ENCODE measurements at regions not wholly inside any gene's neighbourhood (a gene's known extent, or its start where the extent isn't known, plus 50 kb on each side); places are given as distances from the start of the nearest gene placed in this dataset.

GRCh38 chr5:67350618-67351201 lies 154.1 kb upstream of the CD180 start:
- no peak for DNase-seq

- no peak for DNase-seq
Observed at GRCh38 chr5:67350185-67350584, 153.6 kb upstream of the CD180 start.

DNA sequence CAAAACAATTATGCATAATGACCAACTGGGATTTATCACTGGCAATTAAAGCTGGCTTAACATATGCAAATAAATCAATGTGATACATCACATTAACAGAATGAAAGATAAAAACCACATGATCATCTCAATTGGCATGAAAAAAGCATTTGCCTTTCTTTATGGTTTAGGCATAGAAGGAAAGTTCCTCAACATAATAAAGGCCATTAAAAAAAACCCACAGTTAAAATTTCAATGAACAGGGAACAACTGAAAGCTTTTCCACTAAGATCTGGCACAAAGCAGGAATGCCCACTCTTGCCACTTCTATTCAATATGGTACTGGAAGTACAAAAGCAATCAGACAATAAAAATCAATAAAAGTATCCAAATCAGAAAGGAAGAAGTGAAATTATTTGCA lies 151.2 kb upstream of the CD180 start:
- no peak for DNase-seq

- no peak for DNase-seq
Observed at GRCh38 chr5:67346611-67347010, 150.0 kb upstream of the CD180 start.

- no peak for DNase-seq
Observed at GRCh38 chr5:67344870-67345269, 148.3 kb upstream of the CD180 start.

DNA sequence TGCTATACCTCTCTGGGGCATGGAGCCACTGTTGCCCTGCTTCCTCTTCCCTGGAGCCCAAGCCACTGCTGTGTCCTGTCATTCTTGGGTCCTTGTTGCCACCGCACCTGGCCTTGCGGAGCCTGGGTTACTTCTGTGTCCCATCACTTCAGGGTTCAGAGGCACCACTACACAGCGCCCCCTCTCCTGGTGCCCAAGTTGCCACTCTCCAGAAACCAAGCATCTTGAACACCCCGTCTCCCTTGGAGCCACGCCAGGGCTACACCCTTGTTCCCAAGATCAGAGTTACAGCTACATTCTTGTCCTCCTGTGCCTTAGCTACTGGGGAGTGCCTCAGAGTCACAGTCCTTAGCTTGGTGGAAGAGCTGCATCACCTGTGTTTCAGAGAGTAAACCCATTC lies 147.2 kb upstream of the CD180 start:
- DNase-seq: no peak

DNA sequence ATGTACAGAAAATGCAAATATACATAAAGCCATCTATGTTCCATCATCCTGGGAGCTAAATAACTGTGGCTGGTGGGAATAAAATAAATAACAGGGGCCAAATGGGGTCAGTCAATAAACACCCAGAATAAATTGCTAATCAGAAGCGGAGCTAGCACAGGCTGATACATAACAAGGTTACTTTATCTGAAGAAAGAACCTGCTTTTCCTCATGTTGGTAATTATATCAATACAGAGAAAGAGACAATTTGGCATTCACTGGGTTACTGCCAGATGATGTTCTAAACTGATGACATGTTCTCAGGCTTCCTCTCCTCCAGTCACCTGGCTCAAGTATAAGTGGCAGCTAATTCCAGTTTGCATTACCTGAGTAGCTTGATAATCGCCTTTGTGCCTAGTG lies 144.9 kb upstream of the CD180 start:
- DNase-seq: no peak

- no peak for DNase-seq
Observed at GRCh38 chr5:67339219-67339767, 142.7 kb upstream of the CD180 start.

DNA sequence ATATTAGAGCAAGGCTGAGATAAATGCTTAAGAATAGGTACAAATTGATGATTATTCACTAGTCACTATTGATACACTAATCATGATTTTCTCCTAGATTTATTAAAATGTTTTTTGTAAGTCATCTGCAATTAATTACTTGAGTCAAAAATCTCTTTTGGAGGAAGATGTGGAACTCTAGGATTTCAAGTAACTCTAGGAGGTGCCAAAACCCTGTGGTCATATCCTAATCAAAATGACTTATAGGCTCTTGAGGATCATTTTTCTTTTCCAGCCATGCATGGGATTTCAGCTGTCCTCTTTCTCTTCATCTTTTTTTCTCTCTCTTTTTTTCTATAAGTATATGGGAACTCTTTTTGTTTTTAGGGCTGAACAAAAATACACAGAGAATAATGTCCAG lies 141.8 kb upstream of the CD180 start:
- DNase-seq: peak; percentile 3

GRCh38 chr5:67337751-67338150 lies 141.2 kb upstream of the CD180 start:
- no peak for DNase-seq

DNA sequence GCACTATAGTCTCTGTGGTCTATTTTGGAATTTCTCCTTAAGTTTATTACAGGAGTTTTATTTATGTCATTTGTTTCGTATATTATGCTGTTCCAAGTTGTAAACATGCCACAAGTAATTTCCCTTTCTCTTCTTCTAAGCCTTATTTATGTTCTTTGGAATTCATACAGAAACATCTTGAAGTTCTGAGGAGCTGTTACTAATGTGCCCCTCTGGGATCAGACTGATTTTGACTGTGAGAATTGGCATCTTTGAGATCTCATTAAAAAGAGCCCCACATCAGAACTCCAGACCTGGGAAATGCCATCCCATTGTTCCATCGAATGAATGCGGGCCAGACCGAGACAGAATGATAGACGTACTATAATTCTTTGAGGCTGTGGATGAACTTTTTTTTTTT lies 138.8 kb upstream of the CD180 start:
- no peak for DNase-seq

- no peak for DNase-seq
Observed at GRCh38 chr5:67334373-67334772, 137.8 kb upstream of the CD180 start.

GRCh38 chr5:67333171-67333570 lies 136.6 kb upstream of the CD180 start:
- DNase-seq: no peak

DNA sequence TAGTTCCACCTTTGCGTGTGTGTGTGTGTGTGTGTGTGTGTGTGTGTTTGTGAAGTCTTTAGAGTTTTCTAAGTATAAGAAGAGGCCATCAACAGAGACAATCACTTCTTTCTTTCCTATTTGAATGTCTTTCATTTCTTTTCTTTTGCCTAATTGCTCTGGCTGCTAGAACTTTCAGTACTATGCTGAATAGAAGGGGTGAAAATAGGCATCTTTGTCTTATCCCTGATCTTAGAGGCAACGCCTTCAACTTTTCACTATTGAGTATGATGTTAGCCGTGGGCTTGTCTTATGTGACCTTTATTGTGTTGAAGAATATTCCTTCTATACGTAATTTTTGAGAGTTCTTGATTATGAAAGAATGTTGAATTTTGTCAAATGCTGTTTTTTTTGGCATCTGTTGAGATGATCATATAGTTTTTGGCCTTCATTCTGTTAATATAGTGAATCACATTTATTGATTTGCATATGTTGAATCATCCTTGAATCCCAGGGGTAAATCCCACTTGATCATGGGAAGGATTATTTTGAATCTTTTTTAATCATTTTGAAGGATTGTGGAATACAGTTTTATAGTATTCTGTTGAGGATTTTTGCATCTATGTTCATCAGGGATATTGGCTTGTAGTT lies 134.8 kb upstream of the CD180 start:
- no peak for DNase-seq

- no peak for DNase-seq
Observed at GRCh38 chr5:67319935-67320725, 123.5 kb upstream of the CD180 start.

GRCh38 chr5:67318746-67319145 lies 122.1 kb upstream of the CD180 start:
- no peak for DNase-seq

DNA sequence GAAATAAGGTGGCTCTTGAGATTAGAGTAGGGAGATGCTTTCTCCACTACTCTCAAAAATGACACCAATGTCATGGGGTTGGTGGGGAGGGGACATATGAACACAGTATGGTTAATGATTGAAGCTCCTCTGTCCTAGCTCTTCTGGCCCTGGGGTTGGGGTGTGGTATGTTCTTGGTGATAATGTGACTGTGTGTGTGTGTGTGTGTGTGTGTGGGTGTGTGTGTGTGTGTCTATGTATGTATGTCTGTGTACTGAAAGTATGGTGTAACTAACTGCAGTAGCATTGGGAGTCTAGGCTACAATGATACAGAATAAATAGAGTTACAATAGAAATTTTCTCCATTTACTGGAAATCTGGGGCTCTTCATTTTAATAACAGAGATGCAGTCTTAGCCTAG lies 121.0 kb upstream of the CD180 start:
- DNase-seq: no peak

DNA sequence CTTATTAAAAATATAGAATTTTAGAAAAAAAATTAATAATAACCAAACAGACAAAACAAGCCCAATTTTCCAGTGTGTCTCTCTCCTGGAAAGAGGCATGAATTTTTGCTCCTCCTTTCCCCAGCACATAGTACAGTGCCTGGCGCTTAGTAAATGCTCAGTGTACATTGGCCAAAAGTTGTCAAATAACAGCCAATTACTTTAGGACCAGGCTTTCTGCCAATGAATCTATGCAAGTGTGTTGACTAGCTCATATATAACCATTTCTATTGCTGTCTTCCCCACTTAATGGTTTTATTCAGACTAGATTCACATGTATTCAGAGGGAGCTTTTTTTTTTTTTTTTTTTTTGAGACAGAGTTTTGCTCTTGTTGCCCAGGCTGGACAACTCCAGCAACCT lies 120.1 kb upstream of the CD180 start:
- no peak for DNase-seq

DNA sequence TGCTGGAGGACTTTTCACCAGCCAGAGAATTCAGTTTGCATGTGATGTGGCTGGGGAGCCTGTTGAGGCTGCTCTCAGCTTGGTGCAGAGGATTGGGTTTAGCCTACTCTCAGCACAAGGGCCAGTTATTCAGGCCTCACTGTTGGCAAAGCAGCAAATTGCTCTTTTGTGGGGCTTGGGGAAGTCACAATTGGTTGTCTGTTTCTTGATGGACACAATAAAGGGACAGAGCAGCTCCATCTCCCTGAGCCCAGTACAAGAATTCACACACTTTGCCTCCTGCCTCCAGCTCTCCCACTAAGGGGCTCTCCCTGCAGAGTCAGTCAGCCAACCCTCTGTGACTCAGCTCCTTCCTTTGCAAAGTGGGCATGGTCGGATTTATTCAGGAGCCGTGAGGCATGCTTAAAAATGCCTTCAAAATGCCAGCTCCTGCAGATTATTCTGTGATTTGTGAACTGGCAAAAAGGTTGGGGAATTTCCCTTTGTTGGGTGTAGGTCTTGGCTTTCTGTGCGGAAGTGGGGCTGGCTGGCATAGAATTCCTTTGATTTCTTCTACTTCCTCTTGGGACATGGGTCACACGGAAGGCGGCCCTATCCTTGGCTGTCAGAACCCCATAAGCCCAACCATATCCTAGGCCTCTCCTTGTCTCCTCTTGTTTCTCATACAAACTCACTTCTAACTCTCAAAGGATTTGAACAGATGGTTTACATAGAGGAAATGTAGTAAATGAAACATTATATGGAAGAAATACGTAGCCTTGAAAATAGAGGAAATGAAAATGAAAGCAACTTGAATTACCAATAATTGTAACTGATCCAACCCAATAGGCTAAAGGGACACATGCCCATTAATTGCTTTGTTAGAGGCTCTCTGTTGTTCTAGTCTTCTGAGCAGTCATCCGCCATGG lies 118.7 kb upstream of the CD180 start:
- no peak for DNase-seq

GRCh38 chr5:67311701-67312100 lies 115.1 kb upstream of the CD180 start:
- DNase-seq: no peak

DNA sequence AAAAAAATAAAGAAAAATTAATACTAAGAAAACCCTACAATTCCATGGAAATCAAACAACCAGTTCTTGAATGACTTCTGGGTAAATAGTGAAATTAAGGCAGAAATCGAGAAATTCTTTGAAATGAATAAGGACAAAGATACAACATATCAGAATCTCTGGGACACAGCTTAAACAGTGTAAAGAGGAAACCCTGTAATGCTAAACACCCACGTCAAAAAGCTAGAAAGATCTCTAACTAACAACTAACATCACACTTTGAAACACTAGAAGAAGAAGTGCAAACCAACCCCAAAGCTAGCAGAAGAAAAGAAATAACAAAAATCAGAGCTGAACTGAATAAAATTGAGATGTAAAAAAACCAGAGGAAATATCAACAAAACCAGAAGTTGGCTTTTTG lies 114.6 kb upstream of the CD180 start:
- no peak for DNase-seq

DNA sequence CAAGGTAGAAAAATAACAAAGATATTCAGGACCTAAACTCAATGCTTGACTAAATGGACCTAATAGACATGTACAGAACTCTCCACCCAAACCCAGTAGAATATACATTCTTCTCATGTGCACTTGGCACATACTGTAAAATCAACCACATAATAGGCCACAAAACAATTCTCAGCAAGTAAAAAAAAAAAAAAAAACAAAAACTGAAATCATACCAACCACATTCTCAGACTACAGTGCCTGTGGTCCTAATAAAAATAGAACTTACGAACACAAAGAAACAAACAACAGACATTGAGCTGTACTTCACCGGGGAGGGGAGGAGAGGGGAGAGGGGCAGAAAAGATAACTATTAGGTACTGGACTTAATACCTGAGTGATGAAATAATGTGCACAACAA lies 114.1 kb upstream of the CD180 start:
- no peak for DNase-seq

DNA sequence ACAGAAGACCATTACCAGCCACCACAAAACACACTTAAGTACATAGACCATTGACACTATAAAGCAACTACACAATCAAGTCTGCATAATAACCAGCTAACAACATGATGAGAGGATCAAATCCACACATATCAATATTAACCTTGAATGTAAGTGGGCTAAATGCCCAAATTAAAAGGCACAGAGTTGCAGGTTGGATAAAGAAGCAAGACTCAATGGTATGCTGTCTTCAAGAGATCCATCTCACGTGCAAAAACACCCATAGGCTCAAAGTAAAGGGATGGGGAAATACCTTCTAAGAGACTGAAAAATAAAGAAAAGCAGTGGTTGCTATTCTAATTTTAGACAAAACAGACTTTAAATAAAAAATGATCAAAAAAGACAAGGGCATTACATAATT lies 113.6 kb upstream of the CD180 start:
- DNase-seq: no peak

All from DMS53 (cell line).